IMR-90 (cell line): ENCODE measurements at regions not wholly inside any gene's neighbourhood (a gene's known extent, or its start where the extent isn't known, plus 50 kb on each side); places are given as distances from the start of the nearest gene placed in this dataset.
"Not testable (repeated sequence)": the region's sequence is repeated elsewhere in the genome, so short reads cannot be mapped to it uniquely, and the experiment has no call there.

ENCODE experiments used
- ATAC-seq: fragments of 200-7000 bp; cut with Tn5 transposase; 2 replicates; pipeline ENCODE4 v1.9.1; 2020; ENCODE audit warnings: low read depth, mild to moderate bottlenecking, moderate library complexity
- BruUV-seq: library from RNA; stranded (reverse); fragments of 400-500 nt; replicated peaks from 2 replicates; lab custom pipeline; 2021; lab: Mats Ljungman, UMichigan
- CTCF ChIA-PET: fragments of 300-600 bp; formaldehyde crosslinking; extraction: SDS; loops from one replicate; lab custom pipeline; 2021; ENCODE audit warnings: antibody characterized with exemption; lab: Yijun Ruan, JAX
- POLR2A ChIA-PET: fragments of 300-600 bp; sonication (Branson Sonifier 250); formaldehyde crosslinking; loops from one replicate; lab custom pipeline; 2022; ENCODE audit warnings: antibody characterized with exemption; ENCODE audit not compliant: unreplicated experiment; lab: Charles Lee
- DNase-seq: peaks from one replicate; pipeline ENCODE4 v3.0.0; 2013
- H2AFZ ChIP-seq: replicated peaks from 2 replicates; pipeline ENCODE3; 2013; ENCODE audit warnings: low read length, mild to moderate bottlenecking; ENCODE audit not compliant: poor library complexity
- H2AK5ac ChIP-seq: 2 replicates; pipeline ENCODE4 v1.6.1; 2013; ENCODE audit warnings: low read depth, low read length, inconsistent platforms
- H2AK9ac ChIP-seq: replicated peaks from 2 replicates; pipeline ENCODE3; 2013; ENCODE audit warnings: mild to moderate bottlenecking, low read depth, low read length, moderate library complexity; ENCODE audit not compliant: poor library complexity
- H2BK120ac ChIP-seq: 2 replicates; pipeline ENCODE4 v1.6.1; 2013; ENCODE audit warnings: low read depth, low read length, inconsistent platforms
- H2BK15ac ChIP-seq: 3 replicates; pipeline ENCODE4 v1.6.1; 2013; ENCODE audit warnings: low read depth, low read length, inconsistent platforms
- H2BK20ac ChIP-seq: 2 replicates; pipeline ENCODE4 v1.6.1; 2013; ENCODE audit warnings: low read depth, mild to moderate bottlenecking, inconsistent platforms, low read length, moderate library complexity
- H2BK5ac ChIP-seq: 2 replicates; pipeline ENCODE4 v1.6.1; 2013; ENCODE audit warnings: mild to moderate bottlenecking, low read depth, low read length, inconsistent platforms; ENCODE audit not compliant: poor library complexity, severe bottlenecking
- H3K14ac ChIP-seq: replicated peaks from 2 replicates; pipeline ENCODE4 v1.6.1; 2013; ENCODE audit warnings: low read depth, low read length, inconsistent platforms
- H3K18ac ChIP-seq: 2 replicates; pipeline ENCODE4 v1.6.1; 2013; ENCODE audit warnings: low read depth, low read length, control low read depth
- H3K23ac ChIP-seq: 2 replicates; pipeline ENCODE4 v1.6.1; 2013; ENCODE audit warnings: low read depth, low read length, inconsistent platforms
- H3K27ac ChIP-seq: 2 replicates; pipeline ENCODE4 v1.5.1; 2013; ENCODE audit warnings: mild to moderate bottlenecking, control low read depth, low read length; ENCODE audit not compliant: insufficient read depth
- H3K27me3 ChIP-seq: 2 replicates; pipeline ENCODE4 v1.6.1; 2013; ENCODE audit warnings: low read length; ENCODE audit not compliant: control insufficient read depth, insufficient read depth
- H3K36me3 ChIP-seq: 2 replicates; pipeline ENCODE4 v1.6.1; 2013; ENCODE audit warnings: low read length, mixed read lengths; ENCODE audit not compliant: control insufficient read depth, insufficient read depth
- H3K4ac ChIP-seq: 2 replicates; pipeline ENCODE4 v1.6.1; 2013; ENCODE audit warnings: low read depth, low read length, inconsistent platforms
- H3K4me1 ChIP-seq: 2 replicates; pipeline ENCODE4 v1.6.1; 2013; ENCODE audit warnings: low read length, mixed read lengths; ENCODE audit not compliant: control insufficient read depth, insufficient read depth
- H3K4me2 ChIP-seq: 2 replicates; pipeline ENCODE4 v1.6.1; 2013; ENCODE audit warnings: low read depth, mild to moderate bottlenecking, control low read depth, low read length, moderate library complexity
- H3K4me3 ChIP-seq: 2 replicates; pipeline ENCODE4 v1.5.1; 2013; ENCODE audit warnings: low read depth, mild to moderate bottlenecking, control low read depth, low read length, moderate library complexity; ENCODE audit not compliant: insufficient read depth
- H3K56ac ChIP-seq: 2 replicates; pipeline ENCODE4 v1.6.1; 2013; ENCODE audit warnings: low read length, inconsistent platforms; ENCODE audit not compliant: insufficient read depth; ENCODE audit errors: extremely low read depth
- H3K79me1 ChIP-seq, 2 experiments: 2 replicates each; pipeline ENCODE4 v1.6.1; 2013; ENCODE audit warnings: low read length in 2 of 2, inconsistent platforms in 1 of 2, low read depth in 1 of 2
- H3K9ac ChIP-seq: 2 replicates; pipeline ENCODE4 v1.6.1; 2013; ENCODE audit warnings: low read depth, low read length, control low read depth
- H3K9me1 ChIP-seq: 2 replicates; pipeline ENCODE4 v1.6.1; 2013; ENCODE audit warnings: low read length, inconsistent platforms; ENCODE audit not compliant: insufficient read depth
- H3K9me3 ChIP-seq: 2 replicates; pipeline ENCODE4 v1.6.1; 2013; ENCODE audit warnings: low read length; ENCODE audit not compliant: control insufficient read depth, insufficient read depth
- H4K20me1 ChIP-seq: 2 replicates; pipeline ENCODE4 v1.6.1; 2013; ENCODE audit warnings: low read length, inconsistent platforms; ENCODE audit not compliant: insufficient read depth
- H4K5ac ChIP-seq: 2 replicates; pipeline ENCODE4 v1.6.1; 2013; ENCODE audit warnings: mild to moderate bottlenecking, low read depth, low read length, control low read depth
- H4K8ac ChIP-seq, 2 experiments: 2 replicates each; pipeline ENCODE4 v1.6.1; 2013; ENCODE audit warnings: low read depth in 2 of 2, low read length in 2 of 2, control low read depth in 1 of 2, inconsistent platforms in 1 of 2
- H4K91ac ChIP-seq: 2 replicates; pipeline ENCODE4 v1.6.1; 2013; ENCODE audit warnings: low read depth, low read length, inconsistent platforms; ENCODE audit not compliant: insufficient read depth
- WGBS, 2 experiments: methylation state at CpG; one replicate each; pipeline versions ENCODE4 v1.1.5 to v1.1.7; 2013; ENCODE audit warnings: missing lambda C conversion rate in 2 of 2; ENCODE audit not compliant: insufficient read length in 1 of 2; ENCODE audit errors: extremely low coverage in 2 of 2; 5-methylcytosine and 5-hydroxymethylcytosine counted together
- dilution Hi-C: fragments of 300-500 bp; cut with HindIII; formaldehyde crosslinking; loops from one replicate; pipeline ENCODE4 v1.14.3; 2018; ENCODE audit warnings: low sequenced_read_pairs; ENCODE audit not compliant: unreplicated experiment
- in situ Hi-C: fragments of 300-500 bp; cut with MboI; formaldehyde crosslinking; loops from 3 replicates; pipeline ENCODE4 v1.14.3; 2019; ENCODE audit warnings: low sequenced_read_pairs, inconsistent platforms, mixed read lengths
- intact Hi-C: fragments of 100-400 bp; cut with micrococcal nuclease; formaldehyde crosslinking; loops from 2 replicates; pipeline ENCODE4 v1.10.0; 2022

DNA sequence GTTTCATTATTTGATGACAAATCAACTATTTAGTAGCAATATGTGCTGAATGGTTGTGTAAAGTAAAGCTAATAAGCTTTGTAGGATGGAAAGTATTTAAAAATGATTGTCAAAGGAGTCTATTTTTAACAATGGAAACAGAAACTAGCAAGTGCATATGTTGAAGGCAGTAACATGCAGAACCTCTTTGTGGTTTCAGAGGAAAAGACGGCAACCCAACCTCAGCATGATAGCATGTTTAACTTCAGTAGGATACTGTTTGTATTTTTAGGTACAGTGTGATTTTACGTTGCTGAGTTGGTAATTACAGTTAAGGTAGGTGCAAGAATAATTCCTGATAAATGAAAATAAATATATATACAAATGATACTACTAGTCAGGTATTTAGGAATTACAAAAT, 545.4 kb downstream of the CDY1 start:
- H3K9me1 ChIP-seq, H3K27ac ChIP-seq, H2BK120ac ChIP-seq, dilution Hi-C loops, H3K9me3 ChIP-seq, H4K91ac ChIP-seq, H4K8ac ChIP-seq, H3K27me3 ChIP-seq, POLR2A ChIA-PET, in situ Hi-C loops, H3K4me2 ChIP-seq, H2BK20ac ChIP-seq, H3K4ac ChIP-seq, CTCF ChIA-PET, H4K5ac ChIP-seq, H3K9ac ChIP-seq, H3K36me3 ChIP-seq, H3K56ac ChIP-seq, H3K79me1 ChIP-seq, DNase-seq, intact Hi-C loops, H3K23ac ChIP-seq, H2AK5ac ChIP-seq, ATAC-seq, H3K4me1 ChIP-seq, H2AFZ ChIP-seq, H3K4me3 ChIP-seq, BruUV-seq, H2AK9ac ChIP-seq, H3K18ac ChIP-seq, H2BK15ac ChIP-seq, H2BK5ac ChIP-seq, H3K14ac ChIP-seq, H4K20me1 ChIP-seq: not testable (repeated sequence)
- WGBS, 2 experiments: no CpG with 5 or more reads among the region's 2 CpGs

DNA sequence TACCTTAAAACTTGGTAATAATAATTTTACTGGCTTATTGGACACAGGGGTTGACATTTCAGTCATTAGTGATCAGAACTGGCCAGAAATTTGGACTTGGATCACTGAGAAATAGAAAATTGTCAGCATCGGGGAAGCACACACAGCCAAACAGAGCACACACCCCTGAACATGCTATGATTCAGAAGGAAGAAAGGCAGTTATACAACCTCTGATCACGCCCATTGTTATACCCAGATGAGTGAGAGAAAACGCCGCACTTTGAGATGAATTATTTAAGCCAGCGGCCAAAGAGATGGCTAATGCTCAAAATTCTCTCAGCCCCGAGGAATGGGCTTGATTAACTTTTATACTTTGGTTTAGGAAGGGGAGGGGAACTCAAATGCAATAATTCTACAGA, 557.4 kb downstream of the CDY1 start:
- H4K20me1 ChIP-seq, H3K27me3 ChIP-seq, intact Hi-C loops, H2BK20ac ChIP-seq, H2BK15ac ChIP-seq, ATAC-seq, H3K4me1 ChIP-seq, DNase-seq, H3K36me3 ChIP-seq, H3K4ac ChIP-seq, H2AK9ac ChIP-seq, H3K4me3 ChIP-seq, dilution Hi-C loops, H4K8ac ChIP-seq, H2BK120ac ChIP-seq, H3K4me2 ChIP-seq, H2AK5ac ChIP-seq, CTCF ChIA-PET, H3K9me1 ChIP-seq, BruUV-seq, H3K79me1 ChIP-seq, H2BK5ac ChIP-seq, H3K9me3 ChIP-seq, POLR2A ChIA-PET, H3K27ac ChIP-seq, H4K91ac ChIP-seq, H3K18ac ChIP-seq, H3K14ac ChIP-seq, H3K23ac ChIP-seq, H3K9ac ChIP-seq, H2AFZ ChIP-seq, H3K56ac ChIP-seq, in situ Hi-C loops, H4K5ac ChIP-seq: not testable (repeated sequence)
- no CpG with 5 or more reads among the region's 6 CpGs for WGBS, 2 experiments
